ENCODE measurements at regions not wholly inside any gene's neighbourhood (a gene's known extent, or its start where the extent isn't known, plus 50 kb on each side); places are given as distances from the start of the nearest gene placed in this dataset.

GRCh38 chr17:72526769-72527168, 405.9 kb downstream of the SOX9 start:
- Mint-ChIP-seq H3K4me1 (ENCODE audit: low read depth) (no peaks in the 10 kb centered on the region), H3K9me3 (no peaks in the 10 kb centered on the region), H3K4me3 (no peak overlapping the region), H3K27ac (no peak overlapping the region), H3K36me3 (ENCODE audit: insufficient read depth in 2 of 2) (no peaks in the 10 kb centered on the region), H3K27me3 (ENCODE audit: low read depth) (peaks cover 21% of the 10 kb centered on the region)
- no peak for ATAC-seq (replicated peaks in 1 of 2)
- DNase-seq: no peak

GRCh38 chr17:72527789-72528188, 407.0 kb downstream of the SOX9 start:
- no peak for DNase-seq

GRCh38 chr17:72528683-72529082, 407.9 kb downstream of the SOX9 start:
- Mint-ChIP-seq H3K27me3 (ENCODE audit: low read depth) (peaks cover 26% of the 10 kb centered on the region), H3K4me3 (no peak overlapping the region), H3K27ac (no peak overlapping the region), H3K9me3 (peaks cover 0 to 2% of the 10 kb centered on the region in 2 donors), H3K4me1 (ENCODE audit: low read depth) (no peaks in the 10 kb centered on the region), H3K36me3 (ENCODE audit: insufficient read depth in 2 of 2) (no peaks in the 10 kb centered on the region)
- DNase-seq (no peak), ATAC-seq (replicated peaks in 1 of 2) (no peak)

More at GRCh38 chr17:72527789-72528188, 407.0 kb downstream of the SOX9 start:
- Mint-ChIP-seq H3K4me3 (no peak overlapping the region), H3K9me3 (peaks cover 0 to 2% of the 10 kb centered on the region in 2 donors), H3K27ac (no peak overlapping the region), H3K36me3 (ENCODE audit: insufficient read depth in 2 of 2) (no peaks in the 10 kb centered on the region), H3K4me1 (ENCODE audit: low read depth) (no peaks in the 10 kb centered on the region), H3K27me3 (ENCODE audit: low read depth) (peaks cover 26% of the 10 kb centered on the region)
- no peak for ATAC-seq (replicated peaks in 1 of 2)

- peaks cover 0 to 2% of the 10 kb centered on the region in 2 donors for H3K9me3 Mint-ChIP-seq
- no peak overlapping the region for H3K27ac Mint-ChIP-seq
- no peaks in the 10 kb centered on the region for H3K4me1 Mint-ChIP-seq (ENCODE audit: low read depth)
- no peak for DNase-seq
- H3K4me3 Mint-ChIP-seq: no peak overlapping the region
- no peaks in the 10 kb centered on the region for H3K36me3 Mint-ChIP-seq (ENCODE audit: insufficient read depth in 2 of 2)
- peaks cover 27% of the 10 kb centered on the region for H3K27me3 Mint-ChIP-seq (ENCODE audit: low read depth)
- ATAC-seq (replicated peaks in 1 of 2): no peak
These were observed 408.6 kb downstream of the SOX9 start for GRCh38 chr17:72529386-72529785.

GRCh38 chr17:72530454-72530853, 409.6 kb downstream of the SOX9 start:
- Mint-ChIP-seq H3K4me3 (no peak overlapping the region), H3K36me3 (ENCODE audit: insufficient read depth in 2 of 2) (no peaks in the 10 kb centered on the region), H3K4me1 (ENCODE audit: low read depth) (no peaks in the 10 kb centered on the region), H3K27me3 (ENCODE audit: low read depth) (peaks cover 31% of the 10 kb centered on the region), H3K27ac (no peak overlapping the region), H3K9me3 (peaks cover 0 to 2% of the 10 kb centered on the region in 2 donors)
- no peak for DNase-seq
- no peak for ATAC-seq (replicated peaks in 1 of 2)

- H3K4me1 Mint-ChIP-seq (ENCODE audit: low read depth): no peaks in the 10 kb centered on the region
- H3K27me3 Mint-ChIP-seq (ENCODE audit: low read depth): peaks cover 31% of the 10 kb centered on the region
- DNase-seq (no peak), ATAC-seq (replicated peaks in 1 of 2) (no peak)
- H3K4me3 Mint-ChIP-seq: no peak overlapping the region
- no peaks in the 10 kb centered on the region for H3K36me3 Mint-ChIP-seq (ENCODE audit: insufficient read depth in 2 of 2)
- H3K9me3 Mint-ChIP-seq: peaks cover 0 to 2% of the 10 kb centered on the region in 2 donors
- no peak overlapping the region for H3K27ac Mint-ChIP-seq
These were observed 410.9 kb downstream of the SOX9 start for GRCh38 chr17:72531729-72532128.

GRCh38 chr17:72534265-72534664, 413.4 kb downstream of the SOX9 start:
- Mint-ChIP-seq H3K9me3 (peaks cover 0 to 2% of the 10 kb centered on the region in 2 donors), H3K4me3 (no peak overlapping the region), H3K4me1 (ENCODE audit: low read depth) (no peaks in the 10 kb centered on the region), H3K36me3 (ENCODE audit: insufficient read depth in 2 of 2) (no peaks in the 10 kb centered on the region), H3K27me3 (ENCODE audit: low read depth) (peaks cover 13% of the 10 kb centered on the region), H3K27ac (no peak overlapping the region)
- DNase-seq (no peak), ATAC-seq (replicated peaks in 1 of 2) (no peak)

- Mint-ChIP-seq H3K4me3 (no peak overlapping the region), H3K27me3 (ENCODE audit: low read depth) (peaks cover 19% of the 10 kb centered on the region), H3K4me1 (ENCODE audit: low read depth) (peaks cover 1% of the 10 kb centered on the region), H3K27ac (no peak overlapping the region), H3K9me3 (peaks cover 0 to 2% of the 10 kb centered on the region in 2 donors), H3K36me3 (ENCODE audit: insufficient read depth in 2 of 2) (no peaks in the 10 kb centered on the region)
- DNase-seq: no peak
- no peak for ATAC-seq (replicated peaks in 1 of 2)
These were observed 414.0 kb downstream of the SOX9 start for GRCh38 chr17:72534776-72535175.

- no peak overlapping the region for H3K4me3 Mint-ChIP-seq
- ATAC-seq (replicated peaks in 1 of 2) (no peak), DNase-seq (no peak)
- H3K9me3 Mint-ChIP-seq: peaks cover 0 to 2% of the 10 kb centered on the region in 2 donors
- H3K36me3 Mint-ChIP-seq (ENCODE audit: insufficient read depth in 2 of 2): no peaks in the 10 kb centered on the region
- H3K27ac Mint-ChIP-seq: no peak overlapping the region
- peaks cover 22% of the 10 kb centered on the region for H3K27me3 Mint-ChIP-seq (ENCODE audit: low read depth)
- peaks cover 5% of the 10 kb centered on the region for H3K4me1 Mint-ChIP-seq (ENCODE audit: low read depth)
These were observed 414.5 kb downstream of the SOX9 start for GRCh38 chr17:72535346-72535745.

- Mint-ChIP-seq H3K4me3 (no peak overlapping the region), H3K4me1 (ENCODE audit: low read depth) (peaks cover 5% of the 10 kb centered on the region), H3K27ac (no peak overlapping the region), H3K9me3 (peaks cover 0 to 2% of the 10 kb centered on the region in 2 donors), H3K36me3 (ENCODE audit: insufficient read depth in 2 of 2) (no peaks in the 10 kb centered on the region), H3K27me3 (ENCODE audit: low read depth) (peaks cover 22% of the 10 kb centered on the region)
- ATAC-seq (replicated peaks in 1 of 2) (no peak), DNase-seq (no peak)
These were observed 415.0 kb downstream of the SOX9 start for GRCh38 chr17:72535779-72536178.

- no peak overlapping the region for H3K4me3 Mint-ChIP-seq
- H3K36me3 Mint-ChIP-seq (ENCODE audit: insufficient read depth in 2 of 2): no peaks in the 10 kb centered on the region
- H3K27ac Mint-ChIP-seq: no peak overlapping the region
- DNase-seq (no peak), ATAC-seq (replicated peaks in 1 of 2) (no peak)
- H3K9me3 Mint-ChIP-seq: peaks cover 0 to 2% of the 10 kb centered on the region in 2 donors
- peaks cover 23% of the 10 kb centered on the region for H3K27me3 Mint-ChIP-seq (ENCODE audit: low read depth)
- H3K4me1 Mint-ChIP-seq (ENCODE audit: low read depth): peaks cover 5% of the 10 kb centered on the region
These were observed 416.0 kb downstream of the SOX9 start for GRCh38 chr17:72536788-72537187.

- H3K27me3 Mint-ChIP-seq (ENCODE audit: low read depth): peaks cover 34% of the 10 kb centered on the region
- H3K27ac Mint-ChIP-seq: no peak overlapping the region
- H3K36me3 Mint-ChIP-seq (ENCODE audit: insufficient read depth in 2 of 2): no peaks in the 10 kb centered on the region
- peaks cover 5% of the 10 kb centered on the region for H3K4me1 Mint-ChIP-seq (ENCODE audit: low read depth)
- DNase-seq (no peak), ATAC-seq (replicated peaks in 1 of 2) (no peak)
- no peaks in the 10 kb centered on the region for H3K9me3 Mint-ChIP-seq
- H3K4me3 Mint-ChIP-seq: no peak overlapping the region
These were observed 417.6 kb downstream of the SOX9 start for GRCh38 chr17:72538443-72538842.

GRCh38 chr17:72538901-72539352, 418.1 kb downstream of the SOX9 start:
- H3K27ac Mint-ChIP-seq: no peak overlapping the region
- no peaks in the 10 kb centered on the region for H3K36me3 Mint-ChIP-seq (ENCODE audit: insufficient read depth in 2 of 2)
- H3K9me3 Mint-ChIP-seq: no peaks in the 10 kb centered on the region
- ATAC-seq (replicated peaks in 1 of 2) (no peak), DNase-seq (no peak)
- H3K4me1 Mint-ChIP-seq (ENCODE audit: low read depth): peaks cover 5% of the 10 kb centered on the region
- H3K4me3 Mint-ChIP-seq: no peak overlapping the region
- peaks cover 38% of the 10 kb centered on the region for H3K27me3 Mint-ChIP-seq (ENCODE audit: low read depth)
